ENCODE measurements at regions not wholly inside any gene's neighbourhood (a gene's known extent, or its start where the extent isn't known, plus 50 kb on each side); places are given as distances from the start of the nearest gene placed in this dataset.

DNA sequence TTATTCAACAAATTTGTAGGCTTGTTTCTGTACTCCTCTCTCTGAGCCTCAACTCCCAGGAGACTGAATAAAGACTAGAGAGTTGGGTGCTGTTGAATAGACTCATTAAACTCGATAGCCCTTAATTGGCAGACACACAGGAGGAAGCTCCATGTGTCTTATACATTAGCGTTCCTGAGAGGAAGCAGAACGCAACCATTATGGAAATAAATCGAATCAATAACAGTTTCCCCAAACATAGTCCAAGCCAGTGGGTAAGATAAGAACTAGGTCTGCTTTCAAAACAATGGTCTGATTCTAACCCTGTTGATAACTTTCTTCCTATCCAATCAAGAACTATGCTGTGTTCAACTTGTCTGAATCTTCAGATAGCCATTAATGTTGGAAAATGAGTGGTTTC lies 118.1 kb upstream of the FNDC3A start:
- ATAC-seq (no peak), DNase-seq (ENCODE audit: extremely low read depth in 1 of 4, low spot score in 3 of 4) (no peak), FAIRE-seq (no peak)
- Histone ChIP-seq H2AFZ (ENCODE audit: low read depth, low read length) (no peak overlapping the region), H3K9ac (ENCODE audit: insufficient read depth in 1 of 2, low read depth in 2 of 2, low read length in 2 of 2) (no peak overlapping the region), H3K9me3 (replicated peaks; ENCODE audit: control insufficient read depth, insufficient read depth, low read depth, low read length) (no peaks in the 10 kb centered on the region), H3K27me3 (ENCODE audit: control insufficient read depth in 2 of 2, insufficient read depth in 2 of 2, low read length in 2 of 2) (no peaks in the 10 kb centered on the region; a peak in 1 of 5 replicates), H4K20me1 (replicated peaks; ENCODE audit: control insufficient read depth, insufficient read depth, low read length) (no peaks in the 10 kb centered on the region), H3K4me1 (replicated peaks in 1 of 2; ENCODE audit: control insufficient read depth in 2 of 2, insufficient read depth in 2 of 2, low read length in 2 of 2) (no peaks in the 10 kb centered on the region; a peak in 1 of 5 replicates), H3K4me3 (no peak overlapping the region), H3K36me3 (ENCODE audit: control insufficient read depth, insufficient read depth, low read length) (no peaks in the 10 kb centered on the region), H3K9me1 (ENCODE audit: control insufficient read depth, insufficient read depth, low read length) (no peaks in the 10 kb centered on the region), H3K4me2 (ENCODE audit: insufficient read depth, low read length) (no peak overlapping the region), H3K27ac (ENCODE audit: extremely low read depth, low read depth, low read length) (no peak overlapping the region), H3K79me2 (ENCODE audit: control insufficient read depth, insufficient read depth, low read length) (no peaks in the 10 kb centered on the region)
- ChIA-PET POLR2A (no interaction called here), CTCF (ENCODE audit: low intra/inter-chr PET ratio) (no interaction called here)
- in situ Hi-C loops (cut with MboI): no loop called here
- intact Hi-C loops (cut with micrococcal nuclease): no loop called here
- no TSS peak for BruUV-seq (replicated peaks)
- WGBS (ENCODE audit: insufficient coverage, low coverage, missing lambda C conversion rate): 14% methylated on average over 4 of the region's 4 CpGs
- TF ChIP-seq ZNF780A (CRISPR knock-in tag; IDR thresholded peaks at IDR 0.05) (no peak), NCOA1 (IDR thresholded peaks at IDR 0.05; ENCODE audit: low read depth) (no peak), ZNF436 (CRISPR knock-in tag; IDR thresholded peaks at IDR 0.05) (no peak), ZNF140 (CRISPR knock-in tag; IDR thresholded peaks at IDR 0.05) (no peak), MLLT1 (IDR thresholded peaks at IDR 0.05) (no peak), PKNOX1 (IDR thresholded peaks at IDR 0.05) (no peak), COPS2 (conservative IDR thresholded peaks at IDR 0.05) (no peak), FOS (IDR thresholded peaks at IDR 0.05; ENCODE audit: extremely low read depth, insufficient read length) (no peak), YY1 (IDR thresholded peaks at IDR 0.05; ENCODE audit: borderline replicate concordance in 1 of 3, control insufficient read depth in 1 of 3, extremely low read depth in 1 of 3, insufficient read depth in 3 of 3, insufficient read length in 1 of 3, insufficient replicate concordance in 2 of 3, low read depth in 1 of 3, low read length in 2 of 3) (no peak), ZNF24 (IDR thresholded peaks at IDR 0.05) (no peak), ZNF512 (tag; IDR thresholded peaks at IDR 0.05) (no peak), IFI16 (CRISPR knock-in tag; IDR thresholded peaks at IDR 0.05) (no peak), FOXA1 (IDR thresholded peaks at IDR 0.05; ENCODE audit: borderline replicate concordance) (no peak), JUNB (CRISPR knock-in tag; conservative IDR thresholded peaks at IDR 0.05) (no peak), ZNF239 (CRISPR knock-in tag; IDR thresholded peaks at IDR 0.05) (no peak), DPF2 (IDR thresholded peaks at IDR 0.05) (no peak)
- TF ChIP-seq, protein P1, sequence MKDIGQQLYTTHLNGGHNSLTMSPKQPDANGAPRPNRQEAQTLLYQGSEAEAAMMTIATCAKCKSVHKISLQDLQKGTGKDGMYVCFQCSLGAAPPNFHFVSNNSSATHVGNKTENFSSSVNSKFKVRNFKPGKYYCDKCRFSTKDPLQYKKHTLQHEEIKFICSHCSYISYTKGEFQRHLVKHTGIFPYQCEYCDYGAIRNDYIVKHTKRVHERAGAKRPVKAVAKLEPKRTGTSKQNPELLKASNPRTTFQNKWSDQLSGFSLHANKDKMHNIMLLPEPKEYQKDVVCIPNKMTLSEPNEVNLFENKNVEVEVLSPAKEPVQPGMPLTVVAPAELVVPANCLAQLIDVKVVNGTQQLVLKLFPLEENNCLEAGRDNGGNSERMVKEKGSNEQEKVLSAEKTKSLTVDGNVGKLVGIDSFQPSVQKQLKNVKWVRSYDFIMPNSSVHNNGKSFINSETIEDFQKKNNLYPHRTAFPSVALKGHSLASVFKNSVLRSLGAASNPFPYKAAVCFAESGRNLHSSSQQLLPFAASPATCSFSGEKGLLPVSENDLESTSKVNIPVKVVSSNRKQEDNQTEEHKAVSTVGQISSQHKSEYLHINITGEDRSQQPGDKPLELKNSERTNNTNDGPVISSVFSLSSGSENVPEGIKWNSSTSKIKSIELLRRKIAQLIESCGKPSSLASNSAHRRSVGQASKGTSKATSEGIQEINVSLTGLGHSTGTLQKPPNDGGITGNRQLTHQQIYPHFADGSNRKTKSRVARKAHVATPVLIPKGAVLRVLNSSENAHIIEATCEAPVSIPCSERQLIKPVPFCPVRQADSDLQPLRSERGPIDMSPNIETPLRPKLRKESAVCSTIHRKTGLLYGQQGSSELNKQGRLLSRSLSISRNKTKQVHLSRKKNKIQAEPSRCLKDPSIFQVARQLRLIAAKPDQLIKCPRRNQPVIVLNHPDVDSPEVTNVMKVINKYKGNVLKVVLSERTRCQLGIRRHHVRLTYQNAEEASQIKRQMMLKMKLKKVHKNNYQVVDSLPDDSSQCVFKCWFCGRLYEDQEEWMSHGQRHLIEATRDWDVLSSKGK (CRISPR knock-in tag; IDR thresholded peaks at IDR 0.05): no peak

Measured in K562 (cell line).